ENCODE measurements at regions not wholly inside any gene's neighbourhood (a gene's known extent, or its start where the extent isn't known, plus 50 kb on each side); places are given as distances from the start of the nearest gene placed in this dataset.

DNA sequence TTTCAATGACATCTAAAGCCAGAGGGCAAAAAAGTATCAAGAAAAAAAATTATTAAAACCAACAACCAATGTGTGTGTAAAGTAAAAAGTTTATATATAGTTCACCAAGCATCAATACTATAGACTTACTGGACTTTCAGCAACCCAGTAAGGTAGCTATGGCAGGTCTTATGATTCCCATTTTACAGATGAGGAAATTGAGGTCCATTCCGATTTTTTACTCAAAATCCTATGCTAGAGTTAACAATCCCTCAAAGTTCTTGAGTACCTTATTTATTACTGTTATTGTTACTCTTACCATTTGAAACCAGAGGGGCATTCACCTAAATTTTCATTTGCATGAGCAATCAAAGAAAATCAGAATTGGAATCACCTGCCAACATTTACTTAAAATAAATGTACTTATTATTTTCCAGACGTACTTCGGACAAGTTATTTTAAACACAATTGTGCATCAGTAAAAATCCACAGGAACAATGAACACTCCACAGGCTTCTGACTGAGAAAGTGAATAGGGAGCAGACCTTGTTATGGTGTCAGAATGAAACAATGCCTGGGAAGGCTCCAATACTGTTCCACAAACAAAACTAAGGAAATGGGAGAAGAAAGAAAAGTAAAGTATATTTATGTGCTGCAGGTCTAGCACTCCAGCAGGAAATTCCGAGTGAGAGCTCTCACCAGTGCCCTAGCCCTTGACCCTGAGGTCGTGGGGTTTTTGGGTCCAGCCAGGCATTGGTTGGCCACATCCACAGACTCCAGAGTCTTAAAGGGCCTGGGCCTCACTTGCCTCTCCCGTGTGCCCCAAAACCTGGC, 229.9 kb downstream of the PIK3R1 start:
- TF ChIP-seq CTCF (IDR thresholded peaks at IDR 0.05) (no peak), POLR2A (IDR thresholded peaks at IDR 0.05) (no peak)

All from lower leg skin (tissue), 3 donors.